IMR-90 (cell line): ENCODE measurements at regions not wholly inside any gene's neighbourhood (a gene's known extent, or its start where the extent isn't known, plus 50 kb on each side); places are given as distances from the start of the nearest gene placed in this dataset.
A peak's percentile ranks its signal among the peaks of the same experiment; 100 is the strongest.

Experiments used
- ATAC-seq: fragments of 200-7000 bp; cut with Tn5 transposase; 2 replicates; pipeline ENCODE4 v1.9.1; 2020; ENCODE audit warnings: low read depth, mild to moderate bottlenecking, moderate library complexity
- BruUV-seq: library from RNA; stranded (reverse); fragments of 400-500 nt; replicated peaks from 2 replicates; lab custom pipeline; 2021; lab: Mats Ljungman, UMichigan
- CTCF ChIA-PET: fragments of 300-600 bp; formaldehyde crosslinking; extraction: SDS; loops from one replicate; lab custom pipeline; 2021; ENCODE audit warnings: antibody characterized with exemption; lab: Yijun Ruan, JAX
- POLR2A ChIA-PET: fragments of 300-600 bp; sonication (Branson Sonifier 250); formaldehyde crosslinking; loops from one replicate; lab custom pipeline; 2022; ENCODE audit warnings: antibody characterized with exemption; ENCODE audit not compliant: unreplicated experiment; lab: Charles Lee
- DNase-seq: peaks from one replicate; pipeline ENCODE4 v3.0.0; 2013
- H2AFZ ChIP-seq: replicated peaks from 2 replicates; pipeline ENCODE3; 2013; ENCODE audit warnings: low read length, mild to moderate bottlenecking; ENCODE audit not compliant: poor library complexity
- H2AK5ac ChIP-seq: 2 replicates; pipeline ENCODE4 v1.6.1; 2013; ENCODE audit warnings: low read depth, low read length, inconsistent platforms
- H2AK9ac ChIP-seq: replicated peaks from 2 replicates; pipeline ENCODE3; 2013; ENCODE audit warnings: mild to moderate bottlenecking, low read depth, low read length, moderate library complexity; ENCODE audit not compliant: poor library complexity
- H2BK120ac ChIP-seq: 2 replicates; pipeline ENCODE4 v1.6.1; 2013; ENCODE audit warnings: low read depth, low read length, inconsistent platforms
- H2BK15ac ChIP-seq: 3 replicates; pipeline ENCODE4 v1.6.1; 2013; ENCODE audit warnings: low read depth, low read length, inconsistent platforms
- H2BK20ac ChIP-seq: 2 replicates; pipeline ENCODE4 v1.6.1; 2013; ENCODE audit warnings: low read depth, mild to moderate bottlenecking, inconsistent platforms, low read length, moderate library complexity
- H2BK5ac ChIP-seq: 2 replicates; pipeline ENCODE4 v1.6.1; 2013; ENCODE audit warnings: mild to moderate bottlenecking, low read depth, low read length, inconsistent platforms; ENCODE audit not compliant: poor library complexity, severe bottlenecking
- H3K14ac ChIP-seq: replicated peaks from 2 replicates; pipeline ENCODE4 v1.6.1; 2013; ENCODE audit warnings: low read depth, low read length, inconsistent platforms
- H3K18ac ChIP-seq: 2 replicates; pipeline ENCODE4 v1.6.1; 2013; ENCODE audit warnings: low read depth, low read length, control low read depth
- H3K23ac ChIP-seq: 2 replicates; pipeline ENCODE4 v1.6.1; 2013; ENCODE audit warnings: low read depth, low read length, inconsistent platforms
- H3K27ac ChIP-seq: 2 replicates; pipeline ENCODE4 v1.5.1; 2013; ENCODE audit warnings: mild to moderate bottlenecking, control low read depth, low read length; ENCODE audit not compliant: insufficient read depth
- H3K27me3 ChIP-seq: 2 replicates; pipeline ENCODE4 v1.6.1; 2013; ENCODE audit warnings: low read length; ENCODE audit not compliant: control insufficient read depth, insufficient read depth
- H3K36me3 ChIP-seq: 2 replicates; pipeline ENCODE4 v1.6.1; 2013; ENCODE audit warnings: low read length, mixed read lengths; ENCODE audit not compliant: control insufficient read depth, insufficient read depth
- H3K4ac ChIP-seq: 2 replicates; pipeline ENCODE4 v1.6.1; 2013; ENCODE audit warnings: low read depth, low read length, inconsistent platforms
- H3K4me1 ChIP-seq: 2 replicates; pipeline ENCODE4 v1.6.1; 2013; ENCODE audit warnings: low read length, mixed read lengths; ENCODE audit not compliant: control insufficient read depth, insufficient read depth
- H3K4me2 ChIP-seq: 2 replicates; pipeline ENCODE4 v1.6.1; 2013; ENCODE audit warnings: low read depth, mild to moderate bottlenecking, control low read depth, low read length, moderate library complexity
- H3K4me3 ChIP-seq: 2 replicates; pipeline ENCODE4 v1.5.1; 2013; ENCODE audit warnings: low read depth, mild to moderate bottlenecking, control low read depth, low read length, moderate library complexity; ENCODE audit not compliant: insufficient read depth
- H3K56ac ChIP-seq: 2 replicates; pipeline ENCODE4 v1.6.1; 2013; ENCODE audit warnings: low read length, inconsistent platforms; ENCODE audit not compliant: insufficient read depth; ENCODE audit errors: extremely low read depth
- H3K79me1 ChIP-seq, 2 experiments: 2 replicates each; pipeline ENCODE4 v1.6.1; 2013; ENCODE audit warnings: low read length in 2 of 2, inconsistent platforms in 1 of 2, low read depth in 1 of 2
- H3K9ac ChIP-seq: 2 replicates; pipeline ENCODE4 v1.6.1; 2013; ENCODE audit warnings: low read depth, low read length, control low read depth
- H3K9me1 ChIP-seq: 2 replicates; pipeline ENCODE4 v1.6.1; 2013; ENCODE audit warnings: low read length, inconsistent platforms; ENCODE audit not compliant: insufficient read depth
- H3K9me3 ChIP-seq: 2 replicates; pipeline ENCODE4 v1.6.1; 2013; ENCODE audit warnings: low read length; ENCODE audit not compliant: control insufficient read depth, insufficient read depth
- H4K20me1 ChIP-seq: 2 replicates; pipeline ENCODE4 v1.6.1; 2013; ENCODE audit warnings: low read length, inconsistent platforms; ENCODE audit not compliant: insufficient read depth
- H4K5ac ChIP-seq: 2 replicates; pipeline ENCODE4 v1.6.1; 2013; ENCODE audit warnings: mild to moderate bottlenecking, low read depth, low read length, control low read depth
- H4K8ac ChIP-seq, 2 experiments: 2 replicates each; pipeline ENCODE4 v1.6.1; 2013; ENCODE audit warnings: low read depth in 2 of 2, low read length in 2 of 2, control low read depth in 1 of 2, inconsistent platforms in 1 of 2
- H4K91ac ChIP-seq: 2 replicates; pipeline ENCODE4 v1.6.1; 2013; ENCODE audit warnings: low read depth, low read length, inconsistent platforms; ENCODE audit not compliant: insufficient read depth
- CEBPB ChIP-seq: IDR thresholded peaks from 2 replicates; pipeline ENCODE4 v1.6.1; 2012; ENCODE audit warnings: low read depth, low read length, improper control_type of control experiment
- CHD1 ChIP-seq: IDR thresholded peaks from 2 replicates; pipeline ENCODE4 v1.6.1; 2012; ENCODE audit warnings: low read depth, low read length, improper control_type of control experiment
- MAFK ChIP-seq: IDR thresholded peaks from 2 replicates; pipeline ENCODE4 v1.6.1; 2012; ENCODE audit warnings: low read depth, low read length, improper control_type of control experiment
- NFE2L2 ChIP-seq: fragments of 150-350 bp; IDR thresholded peaks from 2 replicates; pipeline ENCODE4 v1.6.1; 2016; ENCODE audit warnings: low read depth, mild to moderate bottlenecking, low read length
- WGBS, 2 experiments: methylation state at CpG; one replicate each; pipeline versions ENCODE4 v1.1.5 to v1.1.7; 2013; ENCODE audit warnings: missing lambda C conversion rate in 2 of 2; ENCODE audit not compliant: insufficient read length in 1 of 2; ENCODE audit errors: extremely low coverage in 2 of 2; 5-methylcytosine and 5-hydroxymethylcytosine counted together
- dilution Hi-C: fragments of 300-500 bp; cut with HindIII; formaldehyde crosslinking; loops from one replicate; pipeline ENCODE4 v1.14.3; 2018; ENCODE audit warnings: low sequenced_read_pairs; ENCODE audit not compliant: unreplicated experiment
- in situ Hi-C: fragments of 300-500 bp; cut with MboI; formaldehyde crosslinking; loops from 3 replicates; pipeline ENCODE4 v1.14.3; 2019; ENCODE audit warnings: low sequenced_read_pairs, inconsistent platforms, mixed read lengths
- intact Hi-C: fragments of 100-400 bp; cut with micrococcal nuclease; formaldehyde crosslinking; loops from 2 replicates; pipeline ENCODE4 v1.10.0; 2022

GRCh38 chr7:22675421-22675820 lies 51.6 kb upstream of the IL6 start:
- H3K4me2 ChIP-seq, result no peak overlapping the region
- H2BK15ac ChIP-seq, result peak overlapping the region; percentile 56; the same call in 1 of the 3 replicates
- DNase-seq, result no peak
- 17% methylated on average over 1 of the region's 5 CpGs; no CpG with 5 or more reads in 1 of the 2 experiments for WGBS, 2 experiments
- no peaks in the 10 kb centered on the region for H3K27me3 ChIP-seq
- peak overlapping the region; percentile 30; the same call in 1 of the 2 replicates for H3K4ac ChIP-seq
- CTCF ChIA-PET, result interaction anchor here (0.8 kb wide), 1 partner anchor 52 kb away, joined by 5 read pairs; the partner anchor contains the start of gene IL6
- peak overlapping the region; percentile 79 for H2BK20ac ChIP-seq
- peaks cover 18% of the 10 kb centered on the region for H3K4me1 ChIP-seq
- H3K14ac ChIP-seq, result peak overlapping the region; percentile 78; the same call in 1 of the 2 replicates
- no peak overlapping the region for H2AK9ac ChIP-seq
- BruUV-seq, result no TSS peak
- H2AK5ac ChIP-seq, result peak overlapping the region; percentile 78
- H4K5ac ChIP-seq, result peak overlapping the region; percentile 67
- POLR2A ChIA-PET, result no interaction called here
- H3K27ac ChIP-seq, result peak overlapping the region; percentile 50; the same call in 1 of the 2 replicates
- peak overlapping the region; percentile 76 for H2BK5ac ChIP-seq
- H2AFZ ChIP-seq, result no peak overlapping the region
- H3K23ac ChIP-seq, result no peak overlapping the region
- peaks cover 3% of the 10 kb centered on the region; the same call in 1 of the 2 replicates for H4K20me1 ChIP-seq
- H3K18ac ChIP-seq, result peak overlapping the region; percentile 68; the same call in 1 of the 2 replicates
- no peak overlapping the region for H3K56ac ChIP-seq
- dilution Hi-C loops, result no loop called here
- H4K8ac ChIP-seq, result peak overlapping the region in 1 of 2 experiments; percentile 81; a peak in 1 of 4 replicates
- H3K9me1 ChIP-seq, result peaks cover 12% of the 10 kb centered on the region
- in situ Hi-C loops, result no loop called here
- peak overlapping the region; percentile 66 for H2BK120ac ChIP-seq
- no peak for ATAC-seq
- no peaks in the 10 kb centered on the region for H3K9me3 ChIP-seq
- H3K9ac ChIP-seq, result no peak overlapping the region
- TF ChIP-seq NFE2L2 (no peak), CHD1 (no peak), MAFK (no peak), CEBPB (no peak)
- no peaks in the 10 kb centered on the region for H3K36me3 ChIP-seq
- peak overlapping the region; percentile 78 for H4K91ac ChIP-seq
- H3K79me1 ChIP-seq, result no peaks in the 10 kb centered on the region; a peak in 1 of 4 replicates
- no peak overlapping the region for H3K4me3 ChIP-seq
- intact Hi-C loops, result no loop called here
